ENCODE measurements at regions not wholly inside any gene's neighbourhood (a gene's known extent, or its start where the extent isn't known, plus 50 kb on each side); places are given as distances from the start of the nearest gene placed in this dataset.

DNA sequence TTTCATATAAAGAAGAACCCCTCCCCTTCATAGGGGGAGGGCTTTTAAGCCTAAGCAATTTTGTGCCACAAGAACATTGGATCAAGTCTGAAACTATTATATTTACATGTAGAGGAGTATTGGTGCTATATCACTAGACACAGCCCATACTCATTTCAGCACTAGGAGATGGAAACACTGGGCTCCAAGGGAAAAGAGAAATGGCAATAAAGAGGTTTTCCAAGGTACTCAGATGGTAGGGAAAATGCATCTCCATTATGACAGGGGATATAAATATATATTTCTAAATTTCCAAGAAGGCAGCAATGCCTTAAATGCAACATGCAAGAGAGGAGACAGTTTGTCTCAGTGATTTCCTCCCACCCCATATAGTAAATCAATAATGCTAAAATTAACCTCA is 209.0 kb downstream of the RAB38 start:
- Histone ChIP-seq H3K27me3 (ENCODE audit: insufficient read depth, low read depth, low read length) (no peaks in the 10 kb centered on the region), H3K9me3 (ENCODE audit: low read length) (no peaks in the 10 kb centered on the region), H4K20me1 (ENCODE audit: insufficient read depth) (no peaks in the 10 kb centered on the region), H3K27ac (ENCODE audit: low read length) (no peak overlapping the region), H3K9ac (ENCODE audit: low read length) (no peak overlapping the region), H3K79me2 (replicated peaks; ENCODE audit: insufficient read depth, low read length) (no peaks in the 10 kb centered on the region), H3F3A (ENCODE audit: insufficient read depth, low read length, poor library complexity, severe bottlenecking) (no peaks in the 10 kb centered on the region), H3K4me3 (ENCODE audit: low read length) (no peak overlapping the region), H3K36me3 (ENCODE audit: insufficient read depth, low read length) (no peaks in the 10 kb centered on the region), H2AFZ (ENCODE audit: low read depth, low read length) (no peak overlapping the region), H3K9me2 (ENCODE audit: insufficient read depth, low read length) (no peaks in the 10 kb centered on the region), H3K4me2 (ENCODE audit: low read length) (no peak overlapping the region)
- TF ChIP-seq RAD21 (conservative IDR thresholded peaks at IDR 0.05) (no peak), POLR2AphosphoS5 (IDR thresholded peaks at IDR 0.05) (no peak), EP300 (conservative IDR thresholded peaks at IDR 0.05; ENCODE audit: poor library complexity, severe bottlenecking) (no peak), MXI1 (conservative IDR thresholded peaks at IDR 0.05; ENCODE audit: poor library complexity, severe bottlenecking) (no peak), TAF1 (IDR thresholded peaks at IDR 0.05; ENCODE audit: low read depth) (no peak), SMC3 (conservative IDR thresholded peaks at IDR 0.05; ENCODE audit: poor library complexity) (no peak), EZH2 (IDR thresholded peaks at IDR 0.05; ENCODE audit: borderline replicate concordance, insufficient read depth, low read length, poor library complexity, severe bottlenecking) (no peak)
- TF ChIP-seq, protein P1, sequence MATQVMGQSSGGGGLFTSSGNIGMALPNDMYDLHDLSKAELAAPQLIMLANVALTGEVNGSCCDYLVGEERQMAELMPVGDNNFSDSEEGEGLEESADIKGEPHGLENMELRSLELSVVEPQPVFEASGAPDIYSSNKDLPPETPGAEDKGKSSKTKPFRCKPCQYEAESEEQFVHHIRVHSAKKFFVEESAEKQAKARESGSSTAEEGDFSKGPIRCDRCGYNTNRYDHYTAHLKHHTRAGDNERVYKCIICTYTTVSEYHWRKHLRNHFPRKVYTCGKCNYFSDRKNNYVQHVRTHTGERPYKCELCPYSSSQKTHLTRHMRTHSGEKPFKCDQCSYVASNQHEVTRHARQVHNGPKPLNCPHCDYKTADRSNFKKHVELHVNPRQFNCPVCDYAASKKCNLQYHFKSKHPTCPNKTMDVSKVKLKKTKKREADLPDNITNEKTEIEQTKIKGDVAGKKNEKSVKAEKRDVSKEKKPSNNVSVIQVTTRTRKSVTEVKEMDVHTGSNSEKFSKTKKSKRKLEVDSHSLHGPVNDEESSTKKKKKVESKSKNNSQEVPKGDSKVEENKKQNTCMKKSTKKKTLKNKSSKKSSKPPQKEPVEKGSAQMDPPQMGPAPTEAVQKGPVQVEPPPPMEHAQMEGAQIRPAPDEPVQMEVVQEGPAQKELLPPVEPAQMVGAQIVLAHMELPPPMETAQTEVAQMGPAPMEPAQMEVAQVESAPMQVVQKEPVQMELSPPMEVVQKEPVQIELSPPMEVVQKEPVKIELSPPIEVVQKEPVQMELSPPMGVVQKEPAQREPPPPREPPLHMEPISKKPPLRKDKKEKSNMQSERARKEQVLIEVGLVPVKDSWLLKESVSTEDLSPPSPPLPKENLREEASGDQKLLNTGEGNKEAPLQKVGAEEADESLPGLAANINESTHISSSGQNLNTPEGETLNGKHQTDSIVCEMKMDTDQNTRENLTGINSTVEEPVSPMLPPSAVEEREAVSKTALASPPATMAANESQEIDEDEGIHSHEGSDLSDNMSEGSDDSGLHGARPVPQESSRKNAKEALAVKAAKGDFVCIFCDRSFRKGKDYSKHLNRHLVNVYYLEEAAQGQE (IDR thresholded peaks at IDR 0.05; ENCODE audit: borderline replicate concordance), result no peak
- TF ChIP-seq, protein P2, sequence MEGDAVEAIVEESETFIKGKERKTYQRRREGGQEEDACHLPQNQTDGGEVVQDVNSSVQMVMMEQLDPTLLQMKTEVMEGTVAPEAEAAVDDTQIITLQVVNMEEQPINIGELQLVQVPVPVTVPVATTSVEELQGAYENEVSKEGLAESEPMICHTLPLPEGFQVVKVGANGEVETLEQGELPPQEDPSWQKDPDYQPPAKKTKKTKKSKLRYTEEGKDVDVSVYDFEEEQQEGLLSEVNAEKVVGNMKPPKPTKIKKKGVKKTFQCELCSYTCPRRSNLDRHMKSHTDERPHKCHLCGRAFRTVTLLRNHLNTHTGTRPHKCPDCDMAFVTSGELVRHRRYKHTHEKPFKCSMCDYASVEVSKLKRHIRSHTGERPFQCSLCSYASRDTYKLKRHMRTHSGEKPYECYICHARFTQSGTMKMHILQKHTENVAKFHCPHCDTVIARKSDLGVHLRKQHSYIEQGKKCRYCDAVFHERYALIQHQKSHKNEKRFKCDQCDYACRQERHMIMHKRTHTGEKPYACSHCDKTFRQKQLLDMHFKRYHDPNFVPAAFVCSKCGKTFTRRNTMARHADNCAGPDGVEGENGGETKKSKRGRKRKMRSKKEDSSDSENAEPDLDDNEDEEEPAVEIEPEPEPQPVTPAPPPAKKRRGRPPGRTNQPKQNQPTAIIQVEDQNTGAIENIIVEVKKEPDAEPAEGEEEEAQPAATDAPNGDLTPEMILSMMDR (IDR thresholded peaks at IDR 0.05; ENCODE audit: poor library complexity, severe bottlenecking), result no peak

DNA sequence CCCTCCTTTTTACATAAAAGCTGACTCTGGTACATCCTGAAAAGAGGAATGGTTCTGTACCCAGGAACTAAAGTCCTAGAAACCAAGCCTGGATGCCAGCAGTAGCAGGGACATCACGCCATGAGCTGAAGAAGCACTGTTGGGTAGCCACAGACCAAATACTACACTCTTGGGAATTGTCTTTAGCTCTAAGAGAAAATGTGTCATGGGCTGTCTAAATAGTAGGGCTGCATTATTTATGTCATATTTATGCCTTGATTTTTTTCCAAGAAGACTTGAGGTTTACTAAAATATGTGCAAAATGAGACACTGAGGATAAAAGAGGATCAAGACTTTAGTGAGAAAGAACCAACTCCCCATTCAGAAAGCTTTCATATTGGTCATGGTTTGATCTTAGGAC is 213.6 kb downstream of the RAB38 start:
- H3K4me3 ChIP-seq (ENCODE audit: low read length), result no peak overlapping the region
- H3K79me2 ChIP-seq (replicated peaks; ENCODE audit: insufficient read depth, low read length), result no peaks in the 10 kb centered on the region

More for the DNA sequence above, 213.6 kb downstream of the RAB38 start:
- H3K9me3 ChIP-seq (ENCODE audit: low read length), result no peaks in the 10 kb centered on the region
- no peak overlapping the region for H2AFZ ChIP-seq (ENCODE audit: low read depth, low read length)
- H4K20me1 ChIP-seq (ENCODE audit: insufficient read depth), result no peaks in the 10 kb centered on the region
- no peaks in the 10 kb centered on the region for H3F3A ChIP-seq (ENCODE audit: insufficient read depth, low read length, poor library complexity, severe bottlenecking)
- no peak overlapping the region for H3K27ac ChIP-seq (ENCODE audit: low read length)
- no peak overlapping the region for H3K9ac ChIP-seq (ENCODE audit: low read length)
- no peaks in the 10 kb centered on the region for H3K9me2 ChIP-seq (ENCODE audit: insufficient read depth, low read length)
- H3K36me3 ChIP-seq (ENCODE audit: insufficient read depth, low read length), result no peaks in the 10 kb centered on the region
- H3K4me2 ChIP-seq (ENCODE audit: low read length), result no peak overlapping the region
- H3K27me3 ChIP-seq (ENCODE audit: insufficient read depth, low read depth, low read length), result no peaks in the 10 kb centered on the region
- no peak for TF ChIP-seq MXI1 (conservative IDR thresholded peaks at IDR 0.05; ENCODE audit: poor library complexity, severe bottlenecking)
- no peak for TF ChIP-seq RAD21 (conservative IDR thresholded peaks at IDR 0.05)
- TF ChIP-seq SMC3 (conservative IDR thresholded peaks at IDR 0.05; ENCODE audit: poor library complexity), result no peak
- TF ChIP-seq TAF1 (IDR thresholded peaks at IDR 0.05; ENCODE audit: low read depth), result no peak
- TF ChIP-seq EP300 (conservative IDR thresholded peaks at IDR 0.05; ENCODE audit: poor library complexity, severe bottlenecking), result no peak

Measured in neural cell (in vitro differentiated cells).